B cell (primary cell): ENCODE measurements at regions not wholly inside any gene's neighbourhood (a gene's known extent, or its start where the extent isn't known, plus 50 kb on each side); places are given as distances from the start of the nearest gene placed in this dataset.

Experiments used
- EZH2 ChIP-seq: IDR thresholded peaks from 2 replicates; pipeline ENCODE4 v1.6.1; 2012; ENCODE audit warnings: borderline replicate concordance, low read depth, mild to moderate bottlenecking, moderate library complexity, low read length; ENCODE audit not compliant: insufficient read depth, poor library complexity, severe bottlenecking
- TF ChIP-seq, protein P1 (sequence below): fragments of 200-600 bp; IDR thresholded peaks from one replicate; pipeline ENCODE4 v1.8.0; 2022; ENCODE audit warnings: antibody characterized with exemption, mild to moderate bottlenecking

DNA sequence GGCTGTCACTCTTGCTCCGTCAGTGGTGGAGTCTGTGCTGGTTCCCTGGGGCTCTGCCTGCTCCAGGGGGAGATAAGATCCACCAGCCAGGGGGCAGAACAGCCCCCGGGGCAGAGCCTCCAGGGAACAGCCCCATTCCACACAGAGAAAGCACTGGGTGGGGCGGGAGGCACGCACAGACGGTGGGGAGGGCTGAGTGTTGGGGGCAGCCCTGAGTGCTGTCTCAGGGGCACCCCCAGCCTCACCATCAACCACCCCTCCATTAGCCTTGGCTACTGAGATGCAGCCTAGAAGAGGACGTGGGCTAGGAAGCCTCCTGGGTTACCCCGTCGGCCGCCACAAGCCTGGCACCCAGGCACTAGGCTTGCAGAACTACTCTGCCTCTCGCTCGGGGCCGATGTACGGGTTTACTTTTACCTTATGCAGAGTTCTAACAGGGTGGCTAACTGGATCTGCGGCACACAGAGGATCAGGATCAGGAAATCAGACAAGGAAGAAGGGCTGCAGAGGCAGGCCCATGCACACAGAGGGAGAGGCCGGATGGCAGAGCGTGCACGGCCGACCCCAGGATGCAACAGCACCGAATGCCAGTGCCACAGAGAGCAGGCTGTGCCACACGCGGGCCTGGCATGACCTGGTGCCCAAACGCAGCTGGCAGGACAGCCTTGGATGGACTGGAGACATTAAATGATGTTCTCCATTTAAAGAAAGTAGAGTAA is 140.5 kb downstream of the CTTN start:
- TF ChIP-seq, protein P1, sequence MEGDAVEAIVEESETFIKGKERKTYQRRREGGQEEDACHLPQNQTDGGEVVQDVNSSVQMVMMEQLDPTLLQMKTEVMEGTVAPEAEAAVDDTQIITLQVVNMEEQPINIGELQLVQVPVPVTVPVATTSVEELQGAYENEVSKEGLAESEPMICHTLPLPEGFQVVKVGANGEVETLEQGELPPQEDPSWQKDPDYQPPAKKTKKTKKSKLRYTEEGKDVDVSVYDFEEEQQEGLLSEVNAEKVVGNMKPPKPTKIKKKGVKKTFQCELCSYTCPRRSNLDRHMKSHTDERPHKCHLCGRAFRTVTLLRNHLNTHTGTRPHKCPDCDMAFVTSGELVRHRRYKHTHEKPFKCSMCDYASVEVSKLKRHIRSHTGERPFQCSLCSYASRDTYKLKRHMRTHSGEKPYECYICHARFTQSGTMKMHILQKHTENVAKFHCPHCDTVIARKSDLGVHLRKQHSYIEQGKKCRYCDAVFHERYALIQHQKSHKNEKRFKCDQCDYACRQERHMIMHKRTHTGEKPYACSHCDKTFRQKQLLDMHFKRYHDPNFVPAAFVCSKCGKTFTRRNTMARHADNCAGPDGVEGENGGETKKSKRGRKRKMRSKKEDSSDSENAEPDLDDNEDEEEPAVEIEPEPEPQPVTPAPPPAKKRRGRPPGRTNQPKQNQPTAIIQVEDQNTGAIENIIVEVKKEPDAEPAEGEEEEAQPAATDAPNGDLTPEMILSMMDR: no peak
- no peak for TF ChIP-seq EZH2
